ENCODE measurements at regions not wholly inside any gene's neighbourhood (a gene's known extent, or its start where the extent isn't known, plus 50 kb on each side); places are given as distances from the start of the nearest gene placed in this dataset.

DNA sequence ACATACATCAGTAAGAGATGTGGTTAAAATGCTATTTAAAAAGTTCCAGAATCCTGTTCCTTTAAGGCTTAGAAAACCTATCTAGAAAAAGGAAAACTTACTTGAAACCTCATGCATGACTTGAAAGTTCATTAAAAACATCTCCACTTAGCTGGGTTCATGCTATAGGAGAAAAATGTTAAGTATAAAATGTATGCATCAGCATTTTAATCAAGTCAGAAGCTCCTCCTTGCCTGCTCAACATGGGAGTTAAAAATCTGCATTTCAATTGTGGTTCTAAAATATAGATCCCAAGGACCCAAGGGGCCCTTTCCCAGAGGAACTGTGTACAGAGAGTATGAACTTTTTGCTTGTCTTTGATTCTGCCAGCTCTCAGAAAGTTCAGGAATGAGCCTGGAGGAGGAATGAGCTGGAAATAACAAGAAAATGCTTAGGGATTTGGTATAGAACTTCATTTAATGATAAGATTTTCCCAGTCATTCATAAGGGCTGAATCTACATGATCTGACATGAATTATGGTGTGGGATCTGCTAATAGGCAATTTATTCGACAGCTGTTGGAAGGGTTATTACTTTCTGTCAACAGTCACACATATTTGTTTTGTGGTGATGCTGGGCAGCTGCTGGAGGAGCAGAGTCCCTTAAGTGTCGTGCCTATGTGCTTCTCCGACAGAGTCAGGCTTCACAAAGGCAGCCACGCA is 85.6 kb upstream of the MTPN start:
- POLR2A ChIA-PET: no interaction called here
- no peak for DNase-seq (ENCODE audit: extremely low spot score)
- TF ChIP-seq SUZ12 (IDR thresholded peaks at IDR 0.05) (no peak), LEF1 (IDR thresholded peaks at IDR 0.05; ENCODE audit: borderline replicate concordance) (no peak), L3MBTL2 (conservative IDR thresholded peaks at IDR 0.05) (no peak), FOXK2 (IDR thresholded peaks at IDR 0.05) (no peak), TARDBP (IDR thresholded peaks at IDR 0.05) (no peak), FOXA1 (IDR thresholded peaks at IDR 0.05) (no peak), ELF4 (IDR thresholded peaks at IDR 0.05) (no peak), FOXM1 (IDR thresholded peaks at IDR 0.05; ENCODE audit: borderline replicate concordance) (no peak), CTBP1 (IDR thresholded peaks at IDR 0.05; ENCODE audit: borderline replicate concordance) (no peak), ARNT (IDR thresholded peaks at IDR 0.05) (no peak), ZNF384 (IDR thresholded peaks at IDR 0.05) (no peak), BHLHE40 (IDR thresholded peaks at IDR 0.05; ENCODE audit: borderline replicate concordance) (no peak), NFRKB (IDR thresholded peaks at IDR 0.05) (no peak), HDGF (IDR thresholded peaks at IDR 0.05; ENCODE audit: borderline replicate concordance) (no peak), SP1 (IDR thresholded peaks at IDR 0.05) (no peak)
- TF ChIP-seq, protein P1, sequence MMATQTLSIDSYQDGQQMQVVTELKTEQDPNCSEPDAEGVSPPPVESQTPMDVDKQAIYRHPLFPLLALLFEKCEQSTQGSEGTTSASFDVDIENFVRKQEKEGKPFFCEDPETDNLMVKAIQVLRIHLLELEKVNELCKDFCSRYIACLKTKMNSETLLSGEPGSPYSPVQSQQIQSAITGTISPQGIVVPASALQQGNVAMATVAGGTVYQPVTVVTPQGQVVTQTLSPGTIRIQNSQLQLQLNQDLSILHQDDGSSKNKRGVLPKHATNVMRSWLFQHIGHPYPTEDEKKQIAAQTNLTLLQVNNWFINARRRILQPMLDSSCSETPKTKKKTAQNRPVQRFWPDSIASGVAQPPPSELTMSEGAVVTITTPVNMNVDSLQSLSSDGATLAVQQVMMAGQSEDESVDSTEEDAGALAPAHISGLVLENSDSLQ (IDR thresholded peaks at IDR 0.05): no peak
- CTCF ChIA-PET: no interaction called here

DNA sequence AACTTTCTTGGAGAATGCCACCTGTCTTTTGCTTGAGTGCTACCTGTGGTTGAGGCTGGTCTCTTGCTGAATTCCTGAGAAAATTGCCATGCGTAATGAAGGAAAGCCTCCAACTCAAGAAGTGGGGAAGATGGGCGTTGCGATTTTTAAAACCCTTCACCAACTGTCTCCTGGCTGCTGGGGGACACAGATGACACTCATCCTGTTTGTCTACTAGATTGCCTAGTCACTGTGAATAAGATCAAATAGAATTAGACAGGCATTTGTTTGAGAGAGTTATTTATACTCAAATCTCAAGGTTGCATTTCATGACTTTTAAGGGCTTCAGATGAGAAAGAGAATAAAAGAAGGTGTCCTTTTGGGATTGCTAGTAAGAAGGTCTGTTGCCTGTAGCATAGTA is 84.3 kb upstream of the MTPN start:
- CTCF ChIA-PET: no interaction called here
- no peak for TF ChIP-seq HDGF (IDR thresholded peaks at IDR 0.05; ENCODE audit: borderline replicate concordance)
- TF ChIP-seq, protein P1 (IDR thresholded peaks at IDR 0.05): no peak
- DNase-seq (ENCODE audit: extremely low spot score): no peak
- POLR2A ChIA-PET: no interaction called here

DNA sequence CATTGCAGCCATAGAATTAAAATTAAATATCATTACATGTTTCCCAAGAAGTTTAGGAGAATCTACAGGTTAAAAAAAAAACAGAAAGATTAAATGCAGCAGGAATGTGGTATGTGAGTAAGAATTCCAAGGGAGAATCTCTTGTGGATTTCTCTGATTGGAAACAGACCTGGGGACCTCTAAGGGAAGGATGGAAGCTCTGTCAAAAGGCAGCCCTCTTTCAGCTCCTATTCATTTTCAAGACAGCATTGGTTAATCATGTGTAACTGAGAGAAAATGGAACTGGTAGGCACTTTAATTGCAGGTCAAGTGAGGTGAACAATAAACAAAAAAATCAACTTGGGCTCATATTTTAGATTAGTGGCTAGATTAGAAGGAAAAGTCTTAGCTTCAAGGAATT is 81.4 kb upstream of the MTPN start:
- ChIA-PET POLR2A (no interaction called here), CTCF (interaction anchor here (0.6 kb wide), 1 partner anchor 122 kb away, joined by 4 read pairs; no protein-coding TSS in a partner anchor)
- no peak for DNase-seq (ENCODE audit: extremely low spot score)
- no peak for TF ChIP-seq ZNF384 (IDR thresholded peaks at IDR 0.05)
- TF ChIP-seq L3MBTL2 (conservative IDR thresholded peaks at IDR 0.05): no peak
- no peak for TF ChIP-seq SUZ12 (IDR thresholded peaks at IDR 0.05)
- no peak for TF ChIP-seq FOXA1 (IDR thresholded peaks at IDR 0.05)
- no peak for TF ChIP-seq SP1 (IDR thresholded peaks at IDR 0.05)
- TF ChIP-seq TARDBP (IDR thresholded peaks at IDR 0.05): no peak
- no peak for TF ChIP-seq HDGF (IDR thresholded peaks at IDR 0.05; ENCODE audit: borderline replicate concordance)
- no peak for TF ChIP-seq FOXM1 (IDR thresholded peaks at IDR 0.05; ENCODE audit: borderline replicate concordance)
- no peak for TF ChIP-seq FOXK2 (IDR thresholded peaks at IDR 0.05)
- no peak for TF ChIP-seq NFRKB (IDR thresholded peaks at IDR 0.05)
- no peak for TF ChIP-seq ELF4 (IDR thresholded peaks at IDR 0.05)
- no peak for TF ChIP-seq CTBP1 (IDR thresholded peaks at IDR 0.05; ENCODE audit: borderline replicate concordance)
- TF ChIP-seq, protein P1 (IDR thresholded peaks at IDR 0.05): no peak
- TF ChIP-seq BHLHE40 (IDR thresholded peaks at IDR 0.05; ENCODE audit: borderline replicate concordance): no peak

DNA sequence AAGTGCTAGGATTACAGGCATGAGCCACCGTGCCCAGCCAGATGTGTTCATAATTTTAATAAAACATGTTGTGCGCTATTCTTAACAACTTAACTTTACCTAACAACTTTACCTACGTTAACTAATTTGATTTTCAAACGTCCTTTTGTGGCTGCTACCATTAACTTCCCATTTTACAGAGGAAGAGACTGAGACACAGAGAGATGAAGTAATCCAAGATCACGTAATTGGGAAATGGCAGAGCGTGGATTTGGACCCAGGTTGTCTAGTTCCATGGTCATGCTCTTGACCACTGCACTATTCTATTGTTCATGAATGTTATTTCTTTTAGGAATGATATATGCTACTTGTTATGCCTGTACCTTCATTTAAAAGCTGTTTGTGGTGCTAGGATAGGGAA is 80.3 kb upstream of the MTPN start:
- ChIA-PET POLR2A (no interaction called here), CTCF (no interaction called here)
- no peak for DNase-seq (ENCODE audit: extremely low spot score)
- TF ChIP-seq FOXK2 (IDR thresholded peaks at IDR 0.05) (no peak), ZNF384 (IDR thresholded peaks at IDR 0.05) (no peak)

DNA sequence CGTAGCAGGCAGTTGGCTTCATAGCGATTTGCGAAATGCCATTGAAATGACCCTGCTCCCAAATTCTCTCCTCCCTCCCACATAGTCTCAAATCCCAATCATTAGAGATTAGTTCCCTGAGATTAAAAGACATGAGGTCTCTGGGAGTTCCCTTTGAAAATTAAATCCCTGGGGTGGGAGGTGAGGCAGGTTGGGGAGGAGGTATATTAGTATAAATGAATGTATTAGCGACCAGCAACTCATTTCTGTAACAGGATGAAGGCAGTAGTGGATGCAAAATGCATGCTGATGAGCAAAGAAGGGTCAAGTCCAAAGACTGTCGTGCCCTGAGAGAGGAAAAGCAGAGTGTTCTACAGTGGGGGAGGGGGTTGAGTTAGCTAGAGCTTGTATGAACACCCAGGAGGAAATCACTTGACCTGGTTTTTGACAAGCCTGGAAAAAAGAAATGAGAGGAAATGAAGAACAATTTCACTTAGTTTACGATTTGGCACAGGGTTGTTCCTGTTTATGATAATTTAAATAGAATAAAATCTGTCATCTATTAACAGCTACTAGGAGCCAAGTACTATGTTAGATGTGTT is 79.6 kb upstream of the MTPN start:
- TF ChIP-seq HDGF (IDR thresholded peaks at IDR 0.05; ENCODE audit: borderline replicate concordance) (no peak), FOXM1 (IDR thresholded peaks at IDR 0.05; ENCODE audit: borderline replicate concordance) (no peak), TARDBP (IDR thresholded peaks at IDR 0.05) (no peak), LEF1 (IDR thresholded peaks at IDR 0.05; ENCODE audit: borderline replicate concordance) (no peak), SUZ12 (IDR thresholded peaks at IDR 0.05) (no peak), BHLHE40 (IDR thresholded peaks at IDR 0.05; ENCODE audit: borderline replicate concordance) (no peak), FOXA1 (IDR thresholded peaks at IDR 0.05) (no peak), SP1 (IDR thresholded peaks at IDR 0.05) (no peak)
- TF ChIP-seq, protein P1 (IDR thresholded peaks at IDR 0.05): no peak
- ChIA-PET CTCF (no interaction called here), POLR2A (no interaction called here)
- DNase-seq (ENCODE audit: extremely low spot score): no peak

DNA sequence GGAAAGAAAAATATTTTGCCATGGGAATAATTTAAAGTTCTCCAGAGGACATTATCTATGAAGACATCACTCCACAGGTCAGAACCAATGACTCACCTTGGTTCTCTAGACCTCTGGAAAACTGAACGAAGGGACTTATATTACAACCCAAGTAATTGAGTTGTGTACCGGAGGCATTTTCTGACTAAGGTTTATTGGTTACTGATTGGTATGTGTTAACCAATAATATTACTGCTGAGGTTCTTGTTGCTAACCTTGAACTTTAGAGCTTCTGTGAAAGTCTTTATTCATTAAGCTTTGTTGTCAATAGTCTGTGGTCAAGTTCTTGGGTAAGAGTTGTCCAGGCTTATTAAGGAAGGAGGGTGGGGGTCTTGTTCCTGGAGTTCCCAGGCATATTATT is 78.1 kb upstream of the MTPN start:
- ChIA-PET POLR2A (no interaction called here), CTCF (no interaction called here)
- TF ChIP-seq FOXM1 (IDR thresholded peaks at IDR 0.05; ENCODE audit: borderline replicate concordance) (no peak), ZNF384 (IDR thresholded peaks at IDR 0.05) (no peak), BHLHE40 (IDR thresholded peaks at IDR 0.05; ENCODE audit: borderline replicate concordance) (no peak), LEF1 (IDR thresholded peaks at IDR 0.05; ENCODE audit: borderline replicate concordance) (no peak), ELF4 (IDR thresholded peaks at IDR 0.05) (no peak), TARDBP (IDR thresholded peaks at IDR 0.05) (no peak), FOXK2 (IDR thresholded peaks at IDR 0.05) (no peak), HDGF (IDR thresholded peaks at IDR 0.05; ENCODE audit: borderline replicate concordance) (no peak), ARNT (IDR thresholded peaks at IDR 0.05) (no peak), FOXA1 (IDR thresholded peaks at IDR 0.05) (no peak), L3MBTL2 (conservative IDR thresholded peaks at IDR 0.05) (no peak), SP1 (IDR thresholded peaks at IDR 0.05) (no peak)
- TF ChIP-seq, protein P1 (IDR thresholded peaks at IDR 0.05): no peak
- no peak for DNase-seq (ENCODE audit: extremely low spot score)

Measured in HEK293T (cell line).